Adipocyte (in vitro differentiated cells): ENCODE measurements at regions not wholly inside any gene's neighbourhood (a gene's known extent, or its start where the extent isn't known, plus 50 kb on each side); places are given as distances from the start of the nearest gene placed in this dataset.
A peak's percentile ranks its signal among the peaks of the same experiment; 100 is the strongest.

Source experiments
- DNase-seq: peaks from one replicate; pipeline ENCODE4 v3.0.0-alpha.2; 2015; ENCODE audit warnings: low read depth
- H3K27me3 ChIP-seq: replicated peaks from 2 replicates; pipeline ENCODE4 v1.7.0; 2013; ENCODE audit warnings: mild to moderate bottlenecking, low read length, moderate library complexity; ENCODE audit not compliant: control insufficient read depth, insufficient read depth
- H3K36me3 ChIP-seq: 2 replicates; pipeline ENCODE4 v1.7.0; 2013; ENCODE audit warnings: low read length, mild to moderate bottlenecking, moderate library complexity; ENCODE audit not compliant: control insufficient read depth, insufficient read depth, severe bottlenecking
- H3K4me1 ChIP-seq: 2 replicates; pipeline ENCODE4 v1.7.0; 2013; ENCODE audit warnings: mild to moderate bottlenecking, low read length, moderate library complexity; ENCODE audit not compliant: control insufficient read depth, insufficient read depth
- H3K4me3 ChIP-seq: 2 replicates; pipeline ENCODE4 v1.7.0; 2013; ENCODE audit warnings: mild to moderate bottlenecking, low read length, moderate library complexity
- H3K9ac ChIP-seq: 2 replicates; pipeline ENCODE4 v1.7.0; 2013; ENCODE audit warnings: mild to moderate bottlenecking, low read length, moderate library complexity
- H3K9me3 ChIP-seq: 2 replicates; pipeline ENCODE4 v1.7.0; 2013; ENCODE audit warnings: mild to moderate bottlenecking, low read length, moderate library complexity; ENCODE audit not compliant: control insufficient read depth

- Histone ChIP-seq H3K36me3 (no peaks in the 10 kb centered on the region), H3K4me3 (no peak overlapping the region), H3K9me3 (peaks cover 10% of the 10 kb centered on the region), H3K4me1 (no peaks in the 10 kb centered on the region), H3K27me3 (no peaks in the 10 kb centered on the region), H3K9ac (no peak overlapping the region)
- no peak for DNase-seq
Observed at GRCh38 chr6:11298651-11299420, 66.4 kb upstream of the NEDD9 start.

DNA sequence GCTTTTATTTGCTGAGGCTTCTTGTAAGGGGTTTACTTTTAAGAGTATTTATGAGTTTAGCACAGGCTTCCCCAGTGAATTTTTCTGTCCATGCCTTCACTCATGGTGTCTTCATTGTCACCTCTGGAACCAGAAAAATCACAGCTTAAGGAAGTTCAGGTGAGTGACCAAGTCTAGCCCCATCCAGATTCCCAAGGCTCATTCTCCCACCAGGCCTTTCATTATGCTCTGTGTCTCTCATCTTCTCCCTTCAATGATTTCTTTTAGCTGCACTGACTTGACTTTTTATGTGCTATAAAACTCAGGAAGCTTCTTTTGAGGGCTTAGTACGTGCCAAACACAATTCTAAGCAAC lies 64.9 kb upstream of the NEDD9 start:
- peaks cover 10% of the 10 kb centered on the region for H3K9me3 ChIP-seq
- no peak overlapping the region for H3K9ac ChIP-seq
- DNase-seq, result no peak
- H3K36me3 ChIP-seq, result no peaks in the 10 kb centered on the region
- H3K4me3 ChIP-seq, result no peak overlapping the region
- H3K27me3 ChIP-seq, result no peaks in the 10 kb centered on the region
- H3K4me1 ChIP-seq, result no peaks in the 10 kb centered on the region

GRCh38 chr6:11296449-11297375 lies 64.2 kb upstream of the NEDD9 start:
- no peak overlapping the region for H3K9ac ChIP-seq
- no peak for DNase-seq
- no peaks in the 10 kb centered on the region for H3K4me1 ChIP-seq
- H3K36me3 ChIP-seq, result no peaks in the 10 kb centered on the region
- no peaks in the 10 kb centered on the region for H3K27me3 ChIP-seq
- H3K4me3 ChIP-seq, result no peak overlapping the region
- H3K9me3 ChIP-seq, result peaks cover 10% of the 10 kb centered on the region

DNA sequence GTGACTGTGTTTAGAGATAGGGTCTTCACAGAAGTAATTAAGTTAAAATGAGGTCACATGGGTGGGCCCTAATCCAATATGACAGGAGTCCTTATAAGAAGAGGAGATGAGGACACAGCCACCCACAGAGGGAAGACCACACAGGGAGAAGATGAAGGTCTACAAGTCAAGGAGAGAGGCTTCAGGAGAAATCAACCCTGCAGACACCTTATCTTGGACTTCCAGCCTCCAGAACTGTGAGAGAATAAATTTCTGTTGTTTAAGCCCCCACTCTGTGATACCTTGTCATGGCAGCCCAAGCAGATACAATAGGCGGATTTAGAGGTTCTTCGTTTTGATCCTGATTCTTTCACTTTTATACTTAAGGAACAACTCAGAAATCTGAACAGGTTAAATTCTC lies 63.5 kb upstream of the NEDD9 start:
- H3K4me1 ChIP-seq, result no peaks in the 10 kb centered on the region
- no peaks in the 10 kb centered on the region for H3K27me3 ChIP-seq
- DNase-seq, result no peak
- H3K9ac ChIP-seq, result no peak overlapping the region
- H3K36me3 ChIP-seq, result no peaks in the 10 kb centered on the region
- H3K4me3 ChIP-seq, result no peak overlapping the region
- H3K9me3 ChIP-seq, result peaks cover 10% of the 10 kb centered on the region

- no peak overlapping the region for H3K4me3 ChIP-seq
- H3K9ac ChIP-seq, result no peak overlapping the region
- H3K4me1 ChIP-seq, result no peaks in the 10 kb centered on the region
- no peaks in the 10 kb centered on the region for H3K36me3 ChIP-seq
- DNase-seq, result no peak
- peaks cover 8% of the 10 kb centered on the region for H3K9me3 ChIP-seq
- H3K27me3 ChIP-seq, result no peaks in the 10 kb centered on the region
Observed at GRCh38 chr6:11294228-11294627, 61.8 kb upstream of the NEDD9 start.

GRCh38 chr6:11292594-11293236 lies 60.2 kb upstream of the NEDD9 start:
- H3K27me3 ChIP-seq, result no peaks in the 10 kb centered on the region
- H3K36me3 ChIP-seq, result no peaks in the 10 kb centered on the region
- H3K9me3 ChIP-seq, result peaks cover 8% of the 10 kb centered on the region
- H3K4me3 ChIP-seq, result no peak overlapping the region
- no peaks in the 10 kb centered on the region for H3K4me1 ChIP-seq
- no peak overlapping the region for H3K9ac ChIP-seq
- DNase-seq, result peak; percentile 18

- Histone ChIP-seq H3K36me3 (no peaks in the 10 kb centered on the region), H3K4me1 (no peaks in the 10 kb centered on the region), H3K27me3 (no peaks in the 10 kb centered on the region), H3K9me3 (peaks cover 8% of the 10 kb centered on the region), H3K4me3 (no peak overlapping the region), H3K9ac (no peak overlapping the region)
- no peak for DNase-seq
Observed at GRCh38 chr6:11292091-11292490, 59.6 kb upstream of the NEDD9 start.

- no peak overlapping the region for H3K9ac ChIP-seq
- no peak overlapping the region for H3K4me3 ChIP-seq
- no peaks in the 10 kb centered on the region for H3K36me3 ChIP-seq
- no peaks in the 10 kb centered on the region for H3K27me3 ChIP-seq
- no peak for DNase-seq
- H3K4me1 ChIP-seq, result no peaks in the 10 kb centered on the region
- H3K9me3 ChIP-seq, result peaks cover 8% of the 10 kb centered on the region
Observed at GRCh38 chr6:11291582-11291981, 59.1 kb upstream of the NEDD9 start.

DNA sequence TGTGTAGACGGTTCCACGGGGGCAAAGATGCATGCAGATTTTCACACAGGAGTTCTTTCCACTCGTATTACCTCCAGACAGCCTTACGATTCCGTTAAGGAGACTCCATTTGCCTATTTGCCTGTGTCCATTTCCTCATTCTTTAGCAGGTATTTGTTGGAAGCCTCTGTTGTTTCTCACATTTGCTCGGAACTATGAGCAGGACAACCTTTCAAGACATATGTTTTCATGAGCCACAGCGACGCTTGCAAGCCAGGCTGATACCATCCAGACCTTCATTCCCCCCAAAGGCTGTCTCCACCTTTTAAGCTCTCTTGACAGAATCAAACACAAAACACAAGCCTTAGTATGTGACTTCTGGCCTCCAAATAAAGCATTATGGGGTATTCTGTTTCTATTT lies 57.6 kb upstream of the NEDD9 start:
- H3K4me3 ChIP-seq, result no peak overlapping the region
- H3K9me3 ChIP-seq, result no peaks in the 10 kb centered on the region
- no peak overlapping the region for H3K9ac ChIP-seq
- no peak for DNase-seq
- no peaks in the 10 kb centered on the region for H3K27me3 ChIP-seq
- H3K4me1 ChIP-seq, result no peaks in the 10 kb centered on the region
- no peaks in the 10 kb centered on the region for H3K36me3 ChIP-seq

GRCh38 chr6:11288065-11288464 lies 55.6 kb upstream of the NEDD9 start:
- Histone ChIP-seq H3K9ac (no peak overlapping the region), H3K27me3 (no peaks in the 10 kb centered on the region), H3K9me3 (no peaks in the 10 kb centered on the region), H3K4me1 (no peaks in the 10 kb centered on the region), H3K36me3 (no peaks in the 10 kb centered on the region), H3K4me3 (no peak overlapping the region)
- no peak for DNase-seq

GRCh38 chr6:11284996-11285395 lies 52.5 kb upstream of the NEDD9 start:
- Histone ChIP-seq H3K4me1 (no peaks in the 10 kb centered on the region), H3K4me3 (no peak overlapping the region), H3K27me3 (no peaks in the 10 kb centered on the region), H3K9me3 (no peaks in the 10 kb centered on the region), H3K36me3 (no peaks in the 10 kb centered on the region), H3K9ac (no peak overlapping the region)
- DNase-seq, result no peak
